ENCODE measurements at regions not wholly inside any gene's neighbourhood (a gene's known extent, or its start where the extent isn't known, plus 50 kb on each side); places are given as distances from the start of the nearest gene placed in this dataset.

GRCh38 chr4:96649536-96649935, 809.6 kb downstream of the PDHA2 start:
- DNase-seq, result no peak
- TF ChIP-seq CTCF (IDR thresholded peaks at IDR 0.05; ENCODE audit: low read depth, low read length), result no peak

GRCh38 chr4:96652158-96652557, 812.3 kb downstream of the PDHA2 start:
- no peak for TF ChIP-seq CTCF (IDR thresholded peaks at IDR 0.05; ENCODE audit: low read depth, low read length)
- Histone ChIP-seq H3K4me1 (peaks cover 6% of the 10 kb centered on the region), H3K9me3 (no peaks in the 10 kb centered on the region), H3K27me3 (no peaks in the 10 kb centered on the region), H3K36me3 (no peaks in the 10 kb centered on the region), H3K4me3 (ENCODE audit: low read depth, low read length) (no peak overlapping the region)
- no peak for DNase-seq

More at GRCh38 chr4:96649536-96649935, 809.6 kb downstream of the PDHA2 start:
- Histone ChIP-seq H3K4me3 (ENCODE audit: low read depth, low read length) (no peak overlapping the region), H3K9me3 (no peaks in the 10 kb centered on the region), H3K4me1 (peaks cover 6% of the 10 kb centered on the region), H3K27me3 (no peaks in the 10 kb centered on the region), H3K36me3 (no peaks in the 10 kb centered on the region)

- H3K27me3 ChIP-seq, result no peaks in the 10 kb centered on the region
- TF ChIP-seq CTCF (IDR thresholded peaks at IDR 0.05; ENCODE audit: low read depth, low read length), result no peak
- peaks cover 6% of the 10 kb centered on the region for H3K4me1 ChIP-seq
- no peaks in the 10 kb centered on the region for H3K36me3 ChIP-seq
- no peak overlapping the region for H3K4me3 ChIP-seq (ENCODE audit: low read depth, low read length)
- DNase-seq, result no peak
- H3K9me3 ChIP-seq, result no peaks in the 10 kb centered on the region
These were observed 812.9 kb downstream of the PDHA2 start for GRCh38 chr4:96652821-96653220.

- no peak for DNase-seq
- no peaks in the 10 kb centered on the region for H3K27me3 ChIP-seq
- no peaks in the 10 kb centered on the region for H3K36me3 ChIP-seq
- no peak for TF ChIP-seq CTCF (IDR thresholded peaks at IDR 0.05; ENCODE audit: low read depth, low read length)
- H3K9me3 ChIP-seq, result no peaks in the 10 kb centered on the region
- peaks cover 6% of the 10 kb centered on the region for H3K4me1 ChIP-seq
- no peak overlapping the region for H3K4me3 ChIP-seq (ENCODE audit: low read depth, low read length)
These were observed 814.2 kb downstream of the PDHA2 start for GRCh38 chr4:96654045-96654444.

- Histone ChIP-seq H3K36me3 (no peaks in the 10 kb centered on the region), H3K4me3 (ENCODE audit: low read depth, low read length) (no peak overlapping the region), H3K9me3 (no peaks in the 10 kb centered on the region), H3K27me3 (no peaks in the 10 kb centered on the region), H3K4me1 (no peaks in the 10 kb centered on the region; the same call in 1 of the 2 replicates)
- no peak for DNase-seq
- no peak for TF ChIP-seq CTCF (IDR thresholded peaks at IDR 0.05; ENCODE audit: low read depth, low read length)
These were observed 830.5 kb downstream of the PDHA2 start for GRCh38 chr4:96670381-96670780.

- H3K9me3 ChIP-seq, result no peaks in the 10 kb centered on the region
- H3K36me3 ChIP-seq, result no peaks in the 10 kb centered on the region
- TF ChIP-seq CTCF (IDR thresholded peaks at IDR 0.05; ENCODE audit: low read depth, low read length), result no peak
- DNase-seq, result no peak
- no peaks in the 10 kb centered on the region for H3K27me3 ChIP-seq
- H3K4me1 ChIP-seq, result no peaks in the 10 kb centered on the region
- no peak overlapping the region for H3K4me3 ChIP-seq (ENCODE audit: low read depth, low read length)
These were observed 835.5 kb downstream of the PDHA2 start for GRCh38 chr4:96675416-96675815.

All from BE2C (cell line).